SHP77 treated with DMSO at 0.1 percent for 48 hours (cell line): ENCODE measurements at regions not wholly inside any gene's neighbourhood (a gene's known extent, or its start where the extent isn't known, plus 50 kb on each side); places are given as distances from the start of the nearest gene placed in this dataset.
"Not testable (repeated sequence)": the region's sequence is repeated elsewhere in the genome, so short reads cannot be mapped to it uniquely, and the experiment has no call there.

Experiments used
- DNase-seq: peaks from one replicate; lab custom pipeline; 2025; lab: John Stamatoyannopoulos, UW

DNA sequence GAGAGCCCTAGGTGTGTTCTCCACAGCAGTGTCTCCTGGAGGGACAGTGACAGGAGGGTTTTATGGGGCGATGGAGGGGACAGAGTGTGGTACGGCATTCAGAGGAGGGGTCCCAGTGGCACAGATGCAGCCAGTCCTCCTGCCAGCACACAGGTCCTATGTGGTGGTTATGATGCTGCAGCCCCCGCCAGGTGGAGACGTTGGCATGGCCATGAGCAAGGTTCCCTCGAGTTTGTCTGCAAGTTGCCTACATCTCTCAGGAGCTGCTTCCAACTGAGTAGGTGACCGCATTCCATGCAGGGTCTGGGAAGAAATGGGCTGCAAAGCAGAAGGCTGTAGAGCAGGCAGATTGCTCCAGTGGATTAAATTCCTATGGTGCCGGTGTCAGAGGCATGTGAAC, 646.0 kb downstream of the TBC1D22A start:
- no peak for DNase-seq

DNA sequence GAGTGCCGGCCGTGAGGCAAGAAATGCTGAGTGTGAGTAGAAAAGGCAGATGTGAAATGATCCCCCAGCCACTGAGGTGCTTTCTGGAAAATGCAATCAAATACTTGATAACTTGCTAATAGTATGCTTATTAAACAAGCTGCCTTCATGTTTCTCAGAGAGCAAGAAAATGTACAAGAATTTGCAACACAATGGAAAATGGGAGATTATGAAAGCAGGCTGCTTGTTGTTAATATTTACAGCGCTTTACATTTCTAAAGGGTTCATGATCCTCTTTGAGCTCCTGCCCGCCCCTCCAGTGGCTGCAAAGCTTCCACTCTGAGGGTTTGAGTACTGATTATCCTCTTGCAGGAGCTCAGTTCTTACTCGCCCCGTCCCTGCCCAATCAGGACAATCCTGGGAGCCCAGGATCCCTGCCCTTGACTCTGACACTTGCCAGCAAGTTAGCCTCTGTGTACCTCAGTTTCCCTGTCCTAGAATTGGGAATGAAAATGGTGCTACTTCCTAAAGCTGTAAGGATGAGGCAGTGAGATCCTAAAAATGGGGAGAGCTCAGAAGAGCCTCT, 645.1 kb downstream of the TBC1D22A start:
- DNase-seq: no peak

DNA sequence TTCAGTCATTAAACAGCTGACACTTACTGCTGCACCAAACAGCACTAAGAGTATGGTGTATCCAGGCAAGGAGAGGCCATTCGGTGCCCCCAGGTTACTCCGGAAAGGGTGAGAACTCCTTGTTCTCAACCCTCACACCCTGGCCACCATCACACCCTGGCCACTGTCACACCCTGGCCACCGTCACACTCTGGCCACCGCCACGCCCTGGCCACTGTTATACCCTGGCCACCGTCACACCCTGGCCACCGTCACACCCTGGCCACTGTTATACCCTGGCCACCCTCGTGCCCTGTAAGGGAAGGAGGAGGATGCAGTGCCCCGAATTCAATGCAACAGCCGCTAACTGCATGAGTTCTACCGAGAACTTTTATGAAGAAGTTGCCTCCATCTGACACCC, 644.4 kb downstream of the TBC1D22A start:
- no peak for DNase-seq

DNA sequence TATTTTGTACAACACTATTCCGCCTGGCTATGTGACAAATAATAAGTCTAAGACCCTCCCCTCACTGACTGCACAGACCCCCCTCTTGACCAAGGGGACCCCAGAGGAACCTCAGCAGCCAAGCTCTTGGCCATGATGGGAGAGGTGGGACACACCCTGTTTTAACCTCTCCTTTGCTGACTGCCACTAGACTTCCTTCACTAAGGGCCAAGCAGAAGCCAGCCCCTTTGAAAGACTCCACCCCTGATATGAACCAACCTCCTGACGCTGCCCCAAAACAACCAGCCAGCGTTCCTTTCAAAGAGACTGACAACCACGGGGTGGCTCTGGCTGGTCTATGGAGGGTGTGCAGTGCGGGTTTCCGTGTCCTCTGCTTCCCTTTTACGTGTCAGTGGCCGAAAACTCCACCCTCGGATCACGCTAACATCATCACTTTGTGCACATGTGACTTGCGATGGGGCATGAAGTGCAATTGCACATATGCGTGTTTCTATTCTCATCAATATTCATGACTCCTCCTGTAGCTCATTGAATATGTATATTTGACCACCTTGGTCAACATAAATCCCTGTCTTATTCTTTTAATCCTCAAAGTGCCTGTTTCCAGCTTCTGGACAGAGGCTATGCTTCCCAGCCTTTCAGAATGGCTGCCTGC, 643.9 kb downstream of the TBC1D22A start:
- no peak for DNase-seq

DNA sequence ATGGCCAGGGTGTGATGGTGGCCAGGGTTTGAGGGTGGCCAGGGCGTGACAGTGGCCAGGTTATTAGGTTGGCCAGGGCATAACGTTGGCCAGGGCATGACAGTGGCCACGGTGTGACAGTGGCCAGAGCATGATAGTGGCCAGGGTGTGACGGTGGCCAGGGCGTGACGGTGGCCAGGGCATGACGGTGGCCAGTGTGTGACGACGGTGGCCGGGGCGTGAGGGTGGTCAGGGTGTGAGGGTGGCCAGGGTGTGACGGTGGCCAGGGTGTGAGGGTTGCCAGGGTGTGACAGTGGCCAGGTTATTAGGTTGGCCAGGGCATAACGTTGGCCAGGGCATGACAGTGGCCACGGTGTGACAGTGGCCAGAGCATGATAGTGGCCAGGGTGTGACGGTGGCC, 642.8 kb downstream of the TBC1D22A start:
- not testable (repeated sequence) for DNase-seq

- no peak for DNase-seq
Observed at GRCh38 chr22:47402876-47403525, 640.6 kb downstream of the TBC1D22A start.

- DNase-seq: no peak
Observed at GRCh38 chr22:47401976-47402770, 639.7 kb downstream of the TBC1D22A start.

- DNase-seq: no peak
Observed at GRCh38 chr22:47401592-47401898, 639.1 kb downstream of the TBC1D22A start.

DNA sequence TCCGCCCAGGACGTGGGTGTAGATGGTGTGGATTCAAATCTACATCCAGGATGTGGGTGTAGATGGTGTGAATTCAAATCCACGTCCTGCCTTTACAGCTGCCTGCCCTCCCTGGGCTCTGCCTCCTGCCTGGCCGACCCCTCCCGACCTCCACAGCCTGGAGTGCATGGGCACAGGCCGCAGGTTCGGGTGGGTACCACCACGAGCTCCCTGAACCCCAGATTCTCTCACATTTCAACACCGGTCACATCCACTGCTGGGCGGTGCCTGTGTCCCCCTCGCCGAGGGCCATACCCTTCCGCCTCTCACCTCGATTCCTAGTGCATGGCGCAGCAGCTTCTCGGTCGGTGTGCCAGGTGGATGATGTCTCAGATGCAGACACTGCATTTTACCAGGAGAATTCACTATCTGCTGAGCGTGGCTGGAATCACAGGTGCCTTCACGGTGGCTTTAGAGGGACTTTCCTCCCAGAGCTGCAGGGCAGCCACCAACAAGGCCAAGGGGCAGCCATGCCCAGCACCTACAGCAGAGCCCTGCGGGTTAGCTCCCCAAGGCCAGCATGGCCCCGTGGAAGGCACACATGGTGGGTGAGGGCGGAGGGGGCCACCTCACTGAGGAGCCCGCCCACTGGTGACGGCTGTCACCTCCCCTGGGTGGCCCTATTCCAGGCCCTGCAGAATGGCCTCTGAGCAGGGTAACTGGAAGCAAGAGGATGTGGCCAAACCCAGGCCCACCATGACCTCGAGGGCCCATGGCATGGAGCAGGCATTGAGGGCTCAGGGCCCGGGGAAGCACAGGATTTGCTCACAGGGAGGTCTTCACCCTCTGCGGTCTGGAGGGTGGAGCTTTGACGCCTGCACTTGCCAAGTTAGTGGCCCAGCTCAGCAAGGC, 638.5 kb downstream of the TBC1D22A start:
- no peak for DNase-seq

DNA sequence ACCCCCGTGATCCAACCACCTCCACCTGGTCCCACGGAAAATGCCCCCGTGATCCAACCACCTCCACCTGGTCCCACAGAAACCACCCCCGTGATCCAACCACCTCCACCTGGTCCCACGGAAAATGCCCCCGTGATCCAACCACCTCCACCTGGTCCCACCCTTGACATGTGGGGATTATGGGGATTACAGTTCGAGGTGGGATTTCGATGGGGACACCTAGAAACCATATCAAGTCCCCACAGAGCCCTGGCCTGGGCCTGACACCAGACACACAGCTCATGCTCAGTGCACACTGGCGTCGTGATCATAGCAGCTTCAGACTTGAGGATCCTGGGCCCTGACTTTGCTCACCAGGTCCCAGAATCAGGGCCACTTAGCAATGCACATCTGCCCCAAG, 637.7 kb downstream of the TBC1D22A start:
- DNase-seq: not testable (repeated sequence)

GRCh38 chr22:47398921-47399790, 636.7 kb downstream of the TBC1D22A start:
- DNase-seq: no peak

GRCh38 chr22:47398491-47398890, 636.0 kb downstream of the TBC1D22A start:
- DNase-seq: no peak

DNA sequence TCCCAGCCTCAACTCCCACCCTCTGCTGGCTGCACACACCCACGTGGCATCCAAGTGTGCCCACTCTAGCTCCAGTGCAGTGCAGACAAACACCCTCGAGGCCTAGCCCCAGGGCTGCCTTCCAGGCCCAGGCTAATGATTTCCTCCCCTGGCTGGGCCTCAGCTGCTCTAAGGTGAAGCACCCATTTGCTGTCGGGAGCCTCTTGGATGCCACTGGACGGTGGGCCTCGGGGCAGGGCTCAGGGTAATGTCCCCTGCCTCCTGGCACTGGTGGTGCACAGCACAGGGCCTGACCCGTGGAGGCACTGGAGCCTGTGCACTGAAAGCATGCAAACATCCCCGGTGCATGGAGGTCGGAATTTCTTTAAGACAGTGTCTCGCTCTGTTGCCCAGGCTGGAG, 635.2 kb downstream of the TBC1D22A start:
- no peak for DNase-seq

- DNase-seq: no peak
Observed at GRCh38 chr22:47396515-47396914, 634.1 kb downstream of the TBC1D22A start.

- no peak for DNase-seq
Observed at GRCh38 chr22:47396105-47396504, 633.7 kb downstream of the TBC1D22A start.

DNA sequence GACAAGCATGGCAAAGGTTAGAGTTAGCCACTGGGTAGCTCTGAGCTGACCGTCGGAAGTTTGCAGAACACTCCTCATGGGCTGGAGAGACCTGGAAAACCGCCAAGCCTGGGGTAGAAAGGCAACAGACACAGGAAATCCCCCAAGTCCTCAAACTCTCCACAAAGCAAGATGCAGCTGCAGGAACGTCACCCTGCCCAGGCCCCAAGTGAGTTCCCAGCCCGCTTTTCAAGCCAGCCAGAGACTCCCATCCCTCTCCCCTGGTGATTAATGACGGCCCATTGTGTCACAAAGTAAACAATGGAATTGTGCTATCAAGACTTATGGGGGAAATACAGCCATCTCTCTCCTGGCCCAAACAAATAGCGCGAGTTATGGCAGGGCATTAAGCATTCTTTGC, 633.0 kb downstream of the TBC1D22A start:
- peak; percentile 97 for DNase-seq

DNA sequence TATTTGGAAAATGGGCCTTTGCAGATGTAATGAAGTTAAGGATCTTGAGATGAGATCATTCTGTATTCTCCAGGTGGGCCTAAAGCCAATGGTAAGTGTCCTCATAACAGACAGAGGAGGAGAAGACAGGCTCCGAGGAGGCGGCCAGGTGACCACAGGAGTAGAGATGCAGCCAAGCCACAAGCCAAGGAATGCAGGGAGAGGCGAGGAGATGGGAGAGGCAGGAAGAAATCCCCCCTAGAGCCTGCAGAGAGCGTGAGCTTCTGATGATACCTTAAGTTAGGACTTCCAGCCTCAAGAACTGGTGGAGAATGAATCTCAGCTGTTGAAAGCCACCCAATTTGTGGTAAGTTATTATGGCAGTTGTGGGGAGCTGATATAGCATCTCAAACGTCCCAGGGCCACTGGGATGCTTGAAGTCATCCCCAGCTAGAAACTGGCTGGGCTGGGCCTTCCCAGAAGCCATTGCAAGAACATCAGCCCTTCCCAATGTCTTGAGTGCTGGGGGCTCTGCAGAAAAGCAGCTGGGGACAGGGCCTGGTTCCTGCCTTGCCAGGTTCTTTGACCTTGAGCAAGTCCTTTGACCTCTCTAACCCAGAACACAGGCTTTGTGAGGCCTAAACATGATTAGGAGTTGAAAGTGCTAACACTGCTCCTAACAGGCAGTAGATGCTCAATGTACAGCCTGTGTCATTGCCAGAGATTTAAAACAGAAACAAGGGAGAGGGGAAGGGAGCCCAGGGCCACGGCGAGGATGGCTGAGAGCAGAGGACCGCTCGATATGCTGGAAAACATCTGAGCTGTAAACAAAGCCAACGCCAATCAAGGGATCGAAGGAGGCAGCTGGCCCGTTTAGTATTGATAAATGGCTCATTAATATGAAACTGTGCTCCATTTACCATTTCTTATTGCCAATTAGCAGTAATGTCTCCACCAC, 632.3 kb downstream of the TBC1D22A start:
- DNase-seq: no peak

DNA sequence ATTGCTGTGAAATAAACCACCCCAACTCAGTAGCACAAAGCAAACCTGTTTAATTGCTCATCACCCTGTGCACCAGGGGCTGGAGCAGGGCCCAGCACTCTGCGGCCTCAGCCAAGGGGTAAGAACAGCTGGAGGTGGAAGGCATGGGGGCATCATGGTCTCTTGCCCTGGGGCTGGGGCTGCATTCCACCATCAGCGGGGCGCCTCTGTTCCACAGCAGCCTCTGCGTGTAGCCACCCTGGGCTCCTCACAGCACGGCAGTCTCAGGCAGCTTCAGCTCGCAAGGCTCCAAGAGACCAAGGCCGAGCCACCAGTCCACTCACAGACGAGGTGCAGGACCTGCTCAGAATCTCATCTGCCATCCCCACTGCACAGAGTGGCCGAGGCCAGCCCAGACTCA, 630.7 kb downstream of the TBC1D22A start:
- DNase-seq: no peak

DNA sequence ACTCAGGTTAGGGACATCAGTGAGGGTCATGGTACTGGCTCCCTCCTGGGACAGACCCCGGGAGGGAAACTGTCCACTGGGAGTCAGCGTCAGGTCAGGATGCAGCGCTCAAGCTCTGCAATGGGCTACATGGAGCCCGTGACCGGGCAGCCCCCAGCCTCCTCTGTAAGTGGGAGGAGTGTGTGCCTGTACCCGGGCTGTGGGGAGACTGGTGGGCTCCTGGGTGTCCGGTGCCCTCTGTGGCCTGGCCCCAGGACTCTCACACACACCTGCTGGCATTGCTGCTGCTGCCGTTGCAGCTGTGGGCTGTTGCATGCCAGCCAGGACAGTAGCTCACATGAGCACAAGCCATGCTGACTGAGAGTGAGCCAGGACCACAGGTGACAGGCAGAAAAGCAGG, 630.3 kb downstream of the TBC1D22A start:
- no peak for DNase-seq

GRCh38 chr22:47392054-47392347, 629.6 kb downstream of the TBC1D22A start:
- no peak for DNase-seq
